Astrocyte (in vitro differentiated cells and primary cell): ENCODE measurements at regions not wholly inside any gene's neighbourhood (a gene's known extent, or its start where the extent isn't known, plus 50 kb on each side); places are given as distances from the start of the nearest gene placed in this dataset.

Source experiments
- DNase-seq: peaks from one replicate; pipeline ENCODE4 v3.0.0-alpha.2; 2010; ENCODE audit warnings: low read depth
- FAIRE-seq: peaks from 2 replicates; lab custom pipeline; 2011; peaks lifted over from hg19 to GRCh38; lab: Jason Lieb, UNC
- H2AFZ ChIP-seq: 2 replicates; pipeline ENCODE4 v1.6.0; 2012; ENCODE audit warnings: low read depth, low read length, inconsistent platforms
- H3K27ac ChIP-seq: 2 replicates; pipeline ENCODE4 v1.5.1; 2011; ENCODE audit warnings: low read depth, low read length, inconsistent platforms
- H3K27me3 ChIP-seq: 2 replicates; pipeline ENCODE4 v1.6.0; 2011; ENCODE audit warnings: low read length, inconsistent platforms; ENCODE audit not compliant: insufficient read depth
- H3K36me3 ChIP-seq: 2 replicates; pipeline ENCODE4 v1.5.1; 2011; ENCODE audit warnings: low read length, inconsistent platforms; ENCODE audit not compliant: insufficient read depth
- H3K4me1 ChIP-seq: 2 replicates; pipeline ENCODE4 v1.5.1; 2011; ENCODE audit warnings: low read length, inconsistent platforms; ENCODE audit not compliant: insufficient read depth
- H3K4me2 ChIP-seq: 2 replicates; pipeline ENCODE4 v1.6.0; 2012; ENCODE audit warnings: low read length, inconsistent platforms
- H3K4me3 ChIP-seq: 2 replicates; pipeline ENCODE4 v1.5.1; 2011; ENCODE audit warnings: low read depth, mild to moderate bottlenecking, low read length, inconsistent platforms; ENCODE audit not compliant: insufficient read depth
- H3K79me2 ChIP-seq: 2 replicates; pipeline ENCODE4 v1.6.0; 2012; ENCODE audit warnings: mild to moderate bottlenecking, low read length, inconsistent platforms; ENCODE audit not compliant: insufficient read depth
- H3K9ac ChIP-seq: 2 replicates; pipeline ENCODE4 v1.6.0; 2012; ENCODE audit warnings: mild to moderate bottlenecking, low read length, inconsistent platforms
- H3K9me3 ChIP-seq: 2 replicates; pipeline ENCODE4 v1.5.1; 2012; ENCODE audit warnings: low read depth, mild to moderate bottlenecking, low read length, inconsistent platforms; ENCODE audit not compliant: insufficient read depth
- H4K20me1 ChIP-seq: 2 replicates; pipeline ENCODE4 v1.6.0; 2012; ENCODE audit warnings: low read length, inconsistent platforms; ENCODE audit not compliant: insufficient read depth
- H3K27ac Mint-ChIP-seq: one replicate; pipeline ENCODE4 v1.8.0; 2021; ENCODE audit warnings: mild to moderate bottlenecking, mixed read lengths; ENCODE audit not compliant: unreplicated experiment
- H3K27me3 Mint-ChIP-seq: one replicate; pipeline ENCODE4 v1.8.0; 2021; ENCODE audit warnings: low read depth, mixed read lengths; ENCODE audit not compliant: unreplicated experiment
- H3K36me3 Mint-ChIP-seq: one replicate; pipeline ENCODE4 v1.8.0; 2021; ENCODE audit warnings: low read depth, mixed read lengths; ENCODE audit not compliant: unreplicated experiment
- H3K4me1 Mint-ChIP-seq: one replicate; pipeline ENCODE4 v1.8.0; 2021; ENCODE audit warnings: low read depth, mixed read lengths; ENCODE audit not compliant: unreplicated experiment
- H3K4me3 Mint-ChIP-seq: one replicate; pipeline ENCODE4 v1.8.0; 2021; ENCODE audit warnings: mild to moderate bottlenecking, moderate library complexity, mixed read lengths; ENCODE audit not compliant: unreplicated experiment
- H3K9me3 Mint-ChIP-seq: one replicate; pipeline ENCODE4 v1.8.0; 2021; ENCODE audit warnings: mild to moderate bottlenecking, mixed read lengths; ENCODE audit not compliant: unreplicated experiment
- EZH2 ChIP-seq: IDR thresholded peaks from 2 replicates; pipeline ENCODE4 v1.6.1; 2012; ENCODE audit warnings: mild to moderate bottlenecking, low read length, inconsistent platforms; ENCODE audit not compliant: insufficient read depth
- TF ChIP-seq, protein P1 (sequence below): IDR thresholded peaks from 2 replicates; pipeline ENCODE4 v1.5.1; 2011; ENCODE audit warnings: low read depth, mild to moderate bottlenecking, inconsistent platforms, low read length, moderate library complexity; ENCODE audit not compliant: insufficient read depth

DNA sequence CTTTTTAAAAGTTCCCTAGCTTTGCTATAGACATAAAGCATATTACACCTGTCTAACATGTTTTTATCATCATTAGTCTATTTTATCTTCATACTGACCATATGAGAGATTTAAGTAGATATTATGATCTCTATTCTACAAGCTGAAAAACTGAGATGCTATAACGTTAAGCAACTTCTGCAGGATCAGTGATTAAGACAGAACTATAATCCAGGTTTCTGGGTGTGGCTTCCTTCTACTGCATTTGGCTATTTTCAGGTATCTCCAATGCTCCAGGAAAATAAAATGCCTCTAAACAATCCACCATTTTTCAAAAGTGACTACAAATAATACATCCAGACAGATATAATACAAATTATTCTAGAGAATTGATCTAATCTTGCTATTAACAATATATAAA is 53.4 kb downstream of the RGS2 start:
- Histone ChIP-seq H3K4me2 (no peak overlapping the region), H3K4me1 (no peaks in the 10 kb centered on the region), H2AFZ (no peak overlapping the region), H3K9ac (no peak overlapping the region), H3K27ac (no peak overlapping the region), H3K27me3 (no peaks in the 10 kb centered on the region), H4K20me1 (no peaks in the 10 kb centered on the region), H3K79me2 (no peaks in the 10 kb centered on the region), H3K9me3 (no peaks in the 10 kb centered on the region), H3K4me3 (no peak overlapping the region), H3K36me3 (no peaks in the 10 kb centered on the region)
- Mint-ChIP-seq H3K27ac (no peak overlapping the region), H3K27me3 (no peaks in the 10 kb centered on the region), H3K4me3 (no peak overlapping the region), H3K36me3 (no peaks in the 10 kb centered on the region), H3K9me3 (no peaks in the 10 kb centered on the region), H3K4me1 (no peaks in the 10 kb centered on the region)
- FAIRE-seq (no peak), DNase-seq (no peak)
- no peak for TF ChIP-seq EZH2
- TF ChIP-seq, protein P1, sequence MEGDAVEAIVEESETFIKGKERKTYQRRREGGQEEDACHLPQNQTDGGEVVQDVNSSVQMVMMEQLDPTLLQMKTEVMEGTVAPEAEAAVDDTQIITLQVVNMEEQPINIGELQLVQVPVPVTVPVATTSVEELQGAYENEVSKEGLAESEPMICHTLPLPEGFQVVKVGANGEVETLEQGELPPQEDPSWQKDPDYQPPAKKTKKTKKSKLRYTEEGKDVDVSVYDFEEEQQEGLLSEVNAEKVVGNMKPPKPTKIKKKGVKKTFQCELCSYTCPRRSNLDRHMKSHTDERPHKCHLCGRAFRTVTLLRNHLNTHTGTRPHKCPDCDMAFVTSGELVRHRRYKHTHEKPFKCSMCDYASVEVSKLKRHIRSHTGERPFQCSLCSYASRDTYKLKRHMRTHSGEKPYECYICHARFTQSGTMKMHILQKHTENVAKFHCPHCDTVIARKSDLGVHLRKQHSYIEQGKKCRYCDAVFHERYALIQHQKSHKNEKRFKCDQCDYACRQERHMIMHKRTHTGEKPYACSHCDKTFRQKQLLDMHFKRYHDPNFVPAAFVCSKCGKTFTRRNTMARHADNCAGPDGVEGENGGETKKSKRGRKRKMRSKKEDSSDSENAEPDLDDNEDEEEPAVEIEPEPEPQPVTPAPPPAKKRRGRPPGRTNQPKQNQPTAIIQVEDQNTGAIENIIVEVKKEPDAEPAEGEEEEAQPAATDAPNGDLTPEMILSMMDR, result no peak

DNA sequence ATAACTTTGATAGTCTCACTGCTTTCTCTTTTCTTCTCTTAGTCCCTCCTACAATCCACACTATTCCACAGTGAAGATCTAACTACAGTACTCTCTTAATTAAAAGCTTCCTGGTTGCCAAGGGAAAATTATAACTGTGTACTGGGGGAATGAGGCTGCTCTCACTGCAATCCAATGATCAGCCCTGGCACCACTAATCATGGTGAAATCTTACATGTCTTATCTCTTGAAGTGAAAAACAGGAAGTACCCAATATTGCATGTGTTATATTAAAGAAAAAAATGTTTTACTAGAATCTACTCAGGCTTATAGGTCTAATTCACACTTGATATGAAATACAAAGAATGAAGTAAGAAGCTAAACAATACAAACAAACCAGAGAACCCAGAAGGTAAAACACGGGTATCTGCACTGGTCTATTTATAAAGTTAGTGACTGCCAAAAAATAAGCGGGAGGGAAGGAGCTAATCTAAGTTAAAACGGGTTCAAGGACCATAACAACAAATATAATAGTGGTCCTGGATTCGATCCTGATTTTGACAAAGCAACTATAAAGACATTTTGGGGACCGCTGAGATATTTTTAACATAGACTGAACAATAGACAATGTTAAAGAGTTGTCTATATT is 57.5 kb downstream of the RGS2 start:
- DNase-seq (no peak), FAIRE-seq (no peak)
- no peak overlapping the region for H3K27ac Mint-ChIP-seq
- H3K4me2 ChIP-seq, result no peak overlapping the region
- H3K4me3 ChIP-seq, result no peak overlapping the region
- H3K27ac ChIP-seq, result no peak overlapping the region
- H3K4me1 Mint-ChIP-seq, result no peaks in the 10 kb centered on the region
- H3K4me1 ChIP-seq, result no peaks in the 10 kb centered on the region
- no peak overlapping the region for H2AFZ ChIP-seq
- H4K20me1 ChIP-seq, result no peaks in the 10 kb centered on the region
- no peaks in the 10 kb centered on the region for H3K9me3 Mint-ChIP-seq
- H3K9ac ChIP-seq, result no peak overlapping the region
- no peaks in the 10 kb centered on the region for H3K36me3 Mint-ChIP-seq
- H3K9me3 ChIP-seq, result no peaks in the 10 kb centered on the region
- no peak for TF ChIP-seq EZH2
- TF ChIP-seq, protein P1, result no peak
- no peaks in the 10 kb centered on the region for H3K36me3 ChIP-seq
- H3K4me3 Mint-ChIP-seq, result no peak overlapping the region
- no peaks in the 10 kb centered on the region for H3K27me3 Mint-ChIP-seq
- no peaks in the 10 kb centered on the region for H3K27me3 ChIP-seq
- H3K79me2 ChIP-seq, result no peaks in the 10 kb centered on the region

DNA sequence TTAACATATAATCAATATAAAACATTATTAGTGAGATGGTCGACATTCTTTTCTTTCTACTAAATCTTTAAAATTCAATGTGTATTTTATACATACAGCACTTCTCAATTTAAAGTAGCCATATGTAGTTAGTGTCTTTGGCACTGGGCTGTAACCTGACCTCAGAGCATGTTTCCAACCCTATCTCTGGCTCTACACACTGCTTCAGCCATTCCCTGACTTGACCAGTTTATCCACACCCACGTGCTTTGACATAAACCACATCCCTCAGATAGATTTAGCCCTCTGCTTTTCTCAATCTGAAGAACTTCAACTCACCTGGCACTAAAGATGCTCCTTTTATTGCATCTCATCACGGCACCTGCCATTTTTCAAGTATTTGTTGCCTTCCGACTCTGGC is 58.3 kb downstream of the RGS2 start:
- no peak overlapping the region for H3K27ac ChIP-seq
- DNase-seq (no peak), FAIRE-seq (no peak)
- H3K9ac ChIP-seq, result no peak overlapping the region
- no peak overlapping the region for H3K4me3 Mint-ChIP-seq
- H3K36me3 Mint-ChIP-seq, result no peaks in the 10 kb centered on the region
- no peaks in the 10 kb centered on the region for H3K27me3 ChIP-seq
- H2AFZ ChIP-seq, result no peak overlapping the region
- TF ChIP-seq, protein P1, result no peak
- no peak for TF ChIP-seq EZH2
- H3K79me2 ChIP-seq, result no peaks in the 10 kb centered on the region
- H3K4me2 ChIP-seq, result no peak overlapping the region
- H3K4me1 Mint-ChIP-seq, result no peaks in the 10 kb centered on the region
- H3K9me3 Mint-ChIP-seq, result no peaks in the 10 kb centered on the region
- no peaks in the 10 kb centered on the region for H3K9me3 ChIP-seq
- no peaks in the 10 kb centered on the region for H3K36me3 ChIP-seq
- no peak overlapping the region for H3K4me3 ChIP-seq
- no peaks in the 10 kb centered on the region for H3K4me1 ChIP-seq
- H4K20me1 ChIP-seq, result no peaks in the 10 kb centered on the region
- H3K27ac Mint-ChIP-seq, result no peak overlapping the region
- no peaks in the 10 kb centered on the region for H3K27me3 Mint-ChIP-seq
